GM19328 (cell line): ENCODE measurements at regions not wholly inside any gene's neighbourhood (a gene's known extent, or its start where the extent isn't known, plus 50 kb on each side); places are given as distances from the start of the nearest gene placed in this dataset.

Experiments used
- ATAC-seq: cut with Tn5 transposase; IDR thresholded peaks from one replicate; pipeline ENCODE4 v1.9.1; 2021; ENCODE audit warnings: mild to moderate bottlenecking, moderate library complexity; ENCODE audit not compliant: unreplicated experiment

GRCh38 chr2:43088143-43089073, 138.0 kb downstream of the ZFP36L2 start:
- no peak for ATAC-seq

GRCh38 chr2:43087413-43087812, 139.0 kb downstream of the ZFP36L2 start:
- no peak for ATAC-seq

GRCh38 chr2:43086451-43087221, 139.8 kb downstream of the ZFP36L2 start:
- ATAC-seq = no peak

- no peak for ATAC-seq
Observed at GRCh38 chr2:43085929-43086328, 140.5 kb downstream of the ZFP36L2 start.

GRCh38 chr2:43085505-43085904, 140.9 kb downstream of the ZFP36L2 start:
- no peak for ATAC-seq

GRCh38 chr2:43084699-43085091, 141.7 kb downstream of the ZFP36L2 start:
- ATAC-seq = no peak

GRCh38 chr2:43083710-43084698, 142.4 kb downstream of the ZFP36L2 start:
- ATAC-seq = no peak

- ATAC-seq = no peak
Observed at GRCh38 chr2:43082903-43083677, 143.3 kb downstream of the ZFP36L2 start.

GRCh38 chr2:43082111-43082894, 144.1 kb downstream of the ZFP36L2 start:
- no peak for ATAC-seq

- no peak for ATAC-seq
Observed at GRCh38 chr2:43081131-43081765, 145.2 kb downstream of the ZFP36L2 start.

- ATAC-seq = no peak
Observed at GRCh38 chr2:43080571-43081021, 145.8 kb downstream of the ZFP36L2 start.

GRCh38 chr2:43078781-43079755, 147.3 kb downstream of the ZFP36L2 start:
- no peak for ATAC-seq

GRCh38 chr2:43078301-43078700, 148.1 kb downstream of the ZFP36L2 start:
- no peak for ATAC-seq

GRCh38 chr2:43077876-43078275, 148.5 kb downstream of the ZFP36L2 start:
- ATAC-seq = no peak

- ATAC-seq = no peak
Observed at GRCh38 chr2:43076676-43077075, 149.7 kb downstream of the ZFP36L2 start.

GRCh38 chr2:43075811-43076585, 150.4 kb downstream of the ZFP36L2 start:
- ATAC-seq = no peak
